ENCODE measurements at regions not wholly inside any gene's neighbourhood (a gene's known extent, or its start where the extent isn't known, plus 50 kb on each side); places are given as distances from the start of the nearest gene placed in this dataset.

GRCh38 chrX:39808471-39808917 is 289.3 kb downstream of the BCOR start:
- H3K9me1 ChIP-seq (ENCODE audit: control insufficient read depth, extremely low read depth, insufficient read depth, low read length), result no peaks in the 10 kb centered on the region
- no peak overlapping the region for H3K27ac ChIP-seq (ENCODE audit: control insufficient read depth, insufficient read depth, low read length)
- no peaks in the 10 kb centered on the region for H3K27me3 ChIP-seq (ENCODE audit: control insufficient read depth, extremely low read depth, insufficient read depth, low read length)
- FAIRE-seq (no peak), DNase-seq (ENCODE audit: low read depth, low spot score) (no peak)
- H3K4me3 ChIP-seq (ENCODE audit: control insufficient read depth in 2 of 3, extremely low read depth in 1 of 3, insufficient read depth in 2 of 3, low read depth in 1 of 3, low read length in 3 of 3), result no peak overlapping the region
- no peak overlapping the region for H3K9ac ChIP-seq (ENCODE audit: control insufficient read depth, extremely low read depth, insufficient read depth, low read length)
- H3K36me3 ChIP-seq (ENCODE audit: control insufficient read depth in 2 of 2, extremely low read depth in 1 of 2, insufficient read depth in 2 of 2, low read length in 2 of 2), result no peaks in the 10 kb centered on the region
- no peak overlapping the region for H2AFZ ChIP-seq (ENCODE audit: control insufficient read depth, low read length)
- H3K9me3 ChIP-seq (ENCODE audit: control insufficient read depth, low read depth, low read length), result no peaks in the 10 kb centered on the region
- no peak overlapping the region for H3K4me2 ChIP-seq (ENCODE audit: control insufficient read depth, extremely low read depth, insufficient read depth, low read depth, low read length)
- H3K79me2 ChIP-seq (ENCODE audit: control insufficient read depth, insufficient read depth, low read length), result no peaks in the 10 kb centered on the region
- no peaks in the 10 kb centered on the region for H4K20me1 ChIP-seq (ENCODE audit: control insufficient read depth, extremely low read depth, insufficient read depth, low read length)
- H3K4me1 ChIP-seq (ENCODE audit: control insufficient read depth, extremely low read depth, insufficient read depth, low read length), result peaks cover 6% of the 10 kb centered on the region
- dilution Hi-C loops (cut with MboI; ENCODE audit: extremely low pct_ligation_motif_present, low sequenced_read_pairs), result no loop called here
- TF ChIP-seq EZH2 (IDR thresholded peaks at IDR 0.05; ENCODE audit: low read length) (no peak), CTCF (optimal IDR thresholded peaks at IDR 0.05 in 1 of 3, IDR thresholded peaks at IDR 0.05 in 1 of 3, conservative IDR thresholded peaks at IDR 0.05 in 1 of 3; ENCODE audit: extremely low read depth in 1 of 3, insufficient read depth in 2 of 3, low read length in 3 of 3) (no peak)

- no peaks in the 10 kb centered on the region for H3K9me1 ChIP-seq (ENCODE audit: control insufficient read depth, extremely low read depth, insufficient read depth, low read length)
- dilution Hi-C loops (cut with MboI; ENCODE audit: extremely low pct_ligation_motif_present, low sequenced_read_pairs), result no loop called here
- no peak overlapping the region for H3K27ac ChIP-seq (ENCODE audit: control insufficient read depth, insufficient read depth, low read length)
- H3K4me2 ChIP-seq (ENCODE audit: control insufficient read depth, extremely low read depth, insufficient read depth, low read depth, low read length), result no peak overlapping the region
- no peak overlapping the region for H3K4me3 ChIP-seq (ENCODE audit: control insufficient read depth in 2 of 3, extremely low read depth in 1 of 3, insufficient read depth in 2 of 3, low read depth in 1 of 3, low read length in 3 of 3)
- no peak overlapping the region for H2AFZ ChIP-seq (ENCODE audit: control insufficient read depth, low read length)
- FAIRE-seq, result no peak
- no peaks in the 10 kb centered on the region for H3K79me2 ChIP-seq (ENCODE audit: control insufficient read depth, insufficient read depth, low read length)
- H3K9ac ChIP-seq (ENCODE audit: control insufficient read depth, extremely low read depth, insufficient read depth, low read length), result no peak overlapping the region
- H4K20me1 ChIP-seq (ENCODE audit: control insufficient read depth, extremely low read depth, insufficient read depth, low read length), result no peaks in the 10 kb centered on the region
- no peaks in the 10 kb centered on the region for H3K9me3 ChIP-seq (ENCODE audit: control insufficient read depth, low read depth, low read length)
- H3K4me1 ChIP-seq (ENCODE audit: control insufficient read depth, extremely low read depth, insufficient read depth, low read length), result peaks cover 6% of the 10 kb centered on the region
- H3K27me3 ChIP-seq (ENCODE audit: control insufficient read depth, extremely low read depth, insufficient read depth, low read length), result no peaks in the 10 kb centered on the region
- no peaks in the 10 kb centered on the region for H3K36me3 ChIP-seq (ENCODE audit: control insufficient read depth in 2 of 2, extremely low read depth in 1 of 2, insufficient read depth in 2 of 2, low read length in 2 of 2)
- peak; percentile 23 for DNase-seq (ENCODE audit: low read depth, low spot score)
- no peak for TF ChIP-seq CTCF (optimal IDR thresholded peaks at IDR 0.05 in 1 of 3, IDR thresholded peaks at IDR 0.05 in 1 of 3, conservative IDR thresholded peaks at IDR 0.05 in 1 of 3; ENCODE audit: extremely low read depth in 1 of 3, insufficient read depth in 2 of 3, low read length in 3 of 3)
- TF ChIP-seq EZH2 (IDR thresholded peaks at IDR 0.05; ENCODE audit: low read length), result no peak
Measured at GRCh38 chrX:39809331-39809730, 288.4 kb downstream of the BCOR start.

Measured in keratinocyte (primary cell).